Kidney (tissue), 13 donors: ENCODE measurements at regions not wholly inside any gene's neighbourhood (a gene's known extent, or its start where the extent isn't known, plus 50 kb on each side); places are given as distances from the start of the nearest gene placed in this dataset.

Experiments
- DNase-seq, 5 donors: peaks; one replicate each; pipeline ENCODE4 v3.0.0-alpha.2; 2013 to 2020
- FAIRE-seq: peaks from 2 replicates; lab custom pipeline; 2012; peaks lifted over from hg19 to GRCh38; lab: Jason Lieb, UNC
- H3K27ac ChIP-seq, 2 donors: one replicate each; pipeline ENCODE4 v1.7.0; 2013; ENCODE audit warnings: low read depth in 2 of 2, low read length in 2 of 2, inconsistent platforms in 1 of 2
- H3K27me3 ChIP-seq: one replicate; pipeline ENCODE4 v1.7.1; 2013; ENCODE audit warnings: low read length, inconsistent platforms; ENCODE audit not compliant: control insufficient read depth, insufficient read depth
- H3K36me3 ChIP-seq, 3 donors: one replicate each; pipeline versions ENCODE4 v1.7.0 to v1.7.1; 2013; ENCODE audit warnings: low read length in 3 of 3, control low read depth in 1 of 3, inconsistent platforms in 1 of 3; ENCODE audit not compliant: insufficient read depth in 3 of 3, control insufficient read depth in 2 of 3
- H3K4me1 ChIP-seq, 3 donors: one replicate each; pipeline versions ENCODE4 v1.7.0 to v1.7.1; 2013; ENCODE audit warnings: low read length in 3 of 3, inconsistent platforms in 1 of 3, low read depth in 1 of 3; ENCODE audit not compliant: control insufficient read depth in 2 of 3, insufficient read depth in 2 of 3
- H3K4me3 ChIP-seq, 3 donors: one replicate each; pipeline versions ENCODE4 v1.7.0 to v1.8.1; 2013; ENCODE audit warnings: low read length in 3 of 3, control low read depth in 1 of 3, inconsistent platforms in 1 of 3
- H3K9ac ChIP-seq, 3 donors: one replicate each; pipeline versions ENCODE4 v1.7.0 to v1.7.1; 2013; ENCODE audit warnings: low read length in 3 of 3, control low read depth in 1 of 3, inconsistent platforms in 1 of 3
- H3K9me3 ChIP-seq, 3 donors: one replicate each; pipeline versions ENCODE4 v1.7.0 to v1.7.1; 2013; ENCODE audit warnings: low read length in 3 of 3, control low read depth in 1 of 3, inconsistent platforms in 1 of 3; ENCODE audit not compliant: control insufficient read depth in 2 of 3, insufficient read depth in 1 of 3
- intact Hi-C: fragments of 100-400 bp; cut with DNase I; formaldehyde crosslinking; loops from one replicate; pipeline ENCODE4 v1.11.1; 2022
- TF ChIP-seq, protein P1 (sequence below): IDR thresholded peaks from 3 replicates; pipeline ENCODE4 v1.5.1; 2012; ENCODE audit warnings: mild to moderate bottlenecking, moderate library complexity, borderline replicate concordance; ENCODE audit not compliant: insufficient read depth; ENCODE audit errors: extremely low read depth
- donor health status: control.
- donor health status: control.
- donor health status: control.
- donor health status: control.
- donor health status: control.
- donor health status: DM: yes; HTN: yes; CAD: no.
- donor health status: Normal renal cell carcinoma (clear cell type).

DNA sequence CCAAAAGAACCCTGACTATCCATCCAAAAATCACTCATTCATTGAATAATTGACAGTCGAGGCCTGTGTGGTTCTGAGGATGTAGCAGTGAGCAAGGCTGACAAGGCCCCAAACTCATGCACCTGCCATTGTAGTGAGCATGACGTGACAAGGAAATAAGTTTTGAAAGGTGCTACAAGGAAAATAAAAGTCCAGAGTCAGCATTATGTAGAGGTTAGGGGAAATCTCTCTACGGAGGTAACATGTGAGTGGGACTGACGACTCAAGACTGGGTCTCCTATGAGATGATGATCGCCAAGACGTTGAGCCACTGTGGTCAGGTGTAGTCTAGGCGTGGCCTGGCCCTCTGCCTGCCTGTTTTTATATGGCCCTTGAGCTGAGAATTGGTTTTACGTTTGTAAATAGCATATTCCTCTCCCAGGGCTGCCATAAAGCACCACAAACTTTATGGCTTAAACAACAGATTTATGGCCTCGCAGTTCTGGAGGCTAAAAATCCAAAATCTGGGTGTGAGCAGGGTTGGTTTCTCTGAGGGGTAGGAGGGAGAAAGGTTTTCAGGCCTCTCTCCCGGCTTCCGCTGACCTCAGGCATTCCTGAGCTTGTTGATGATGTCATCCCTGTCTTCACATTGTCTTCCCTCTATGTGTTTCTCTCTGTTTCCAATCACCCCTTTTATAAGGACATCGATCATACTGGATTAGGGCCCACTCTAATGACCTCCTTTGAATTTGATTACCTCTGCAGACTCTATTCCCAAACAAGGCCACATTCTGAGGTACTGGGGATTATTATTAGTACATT is 206.4 kb upstream of the EGFLAM start:
- Histone ChIP-seq H3K9me3 (no peaks in the 10 kb centered on the region), H3K36me3 (no peaks in the 10 kb centered on the region), H3K27ac (no peak overlapping the region), H3K27me3 (no peaks in the 10 kb centered on the region), H3K4me1 (no peaks in the 10 kb centered on the region), H3K9ac (no peak overlapping the region), H3K4me3 (no peak overlapping the region)
- DNase-seq (peak in 1 of 5 donors; percentile 29), FAIRE-seq (no peak)
- TF ChIP-seq, protein P1, sequence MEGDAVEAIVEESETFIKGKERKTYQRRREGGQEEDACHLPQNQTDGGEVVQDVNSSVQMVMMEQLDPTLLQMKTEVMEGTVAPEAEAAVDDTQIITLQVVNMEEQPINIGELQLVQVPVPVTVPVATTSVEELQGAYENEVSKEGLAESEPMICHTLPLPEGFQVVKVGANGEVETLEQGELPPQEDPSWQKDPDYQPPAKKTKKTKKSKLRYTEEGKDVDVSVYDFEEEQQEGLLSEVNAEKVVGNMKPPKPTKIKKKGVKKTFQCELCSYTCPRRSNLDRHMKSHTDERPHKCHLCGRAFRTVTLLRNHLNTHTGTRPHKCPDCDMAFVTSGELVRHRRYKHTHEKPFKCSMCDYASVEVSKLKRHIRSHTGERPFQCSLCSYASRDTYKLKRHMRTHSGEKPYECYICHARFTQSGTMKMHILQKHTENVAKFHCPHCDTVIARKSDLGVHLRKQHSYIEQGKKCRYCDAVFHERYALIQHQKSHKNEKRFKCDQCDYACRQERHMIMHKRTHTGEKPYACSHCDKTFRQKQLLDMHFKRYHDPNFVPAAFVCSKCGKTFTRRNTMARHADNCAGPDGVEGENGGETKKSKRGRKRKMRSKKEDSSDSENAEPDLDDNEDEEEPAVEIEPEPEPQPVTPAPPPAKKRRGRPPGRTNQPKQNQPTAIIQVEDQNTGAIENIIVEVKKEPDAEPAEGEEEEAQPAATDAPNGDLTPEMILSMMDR: no peak
- intact Hi-C loops: no loop called here

DNA sequence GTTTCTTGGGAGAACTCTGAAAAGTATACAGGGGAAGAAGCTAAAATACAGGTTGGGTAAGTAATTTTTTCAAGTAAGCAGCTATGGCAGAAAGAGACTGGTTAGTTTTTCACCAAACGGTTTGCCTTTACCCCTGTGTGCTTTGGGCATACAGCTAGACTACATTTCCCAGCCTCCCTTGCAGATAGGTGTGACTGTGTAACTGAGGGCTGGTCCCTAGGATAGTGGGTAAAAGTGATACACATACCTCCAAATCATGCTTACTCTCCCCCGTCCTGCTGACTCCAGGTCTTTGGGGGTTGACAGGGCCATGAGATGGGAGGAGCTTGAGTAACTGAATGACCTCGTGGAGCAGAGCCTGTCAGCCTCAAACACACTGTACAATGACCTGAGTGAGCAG is 208.6 kb upstream of the GDNF start:
- Histone ChIP-seq H3K4me1 (no peaks in the 10 kb centered on the region), H3K27me3 (no peaks in the 10 kb centered on the region), H3K4me3 (no peak overlapping the region), H3K36me3 (no peaks in the 10 kb centered on the region), H3K9ac (no peak overlapping the region), H3K27ac (no peak overlapping the region), H3K9me3 (no peaks in the 10 kb centered on the region)
- FAIRE-seq (no peak), DNase-seq (no peak)
- TF ChIP-seq, protein P1: no peak
- intact Hi-C loops: no loop called here

DNA sequence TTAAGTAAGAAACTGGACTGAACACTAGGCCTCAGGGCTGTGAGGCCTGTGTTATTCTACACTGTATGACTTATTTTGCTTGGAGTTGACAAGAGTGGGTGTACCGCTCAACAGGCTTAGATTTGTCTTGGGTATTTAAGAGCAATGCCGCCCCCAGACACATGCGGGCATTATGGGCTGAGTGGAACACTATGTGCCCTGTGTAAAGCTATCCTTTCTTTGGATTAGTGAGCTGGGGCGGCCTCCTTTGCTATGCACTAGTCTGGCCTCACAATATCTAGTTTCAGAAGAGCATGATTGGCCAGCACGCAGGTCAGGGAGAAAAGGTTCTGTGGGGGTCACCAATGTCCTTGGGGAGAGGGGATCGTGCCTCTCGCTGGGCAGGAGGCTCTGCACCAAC is 206.3 kb upstream of the GDNF start:
- no peak for DNase-seq
- Histone ChIP-seq H3K4me1 (no peaks in the 10 kb centered on the region), H3K27ac (no peak overlapping the region), H3K9me3 (no peaks in the 10 kb centered on the region), H3K27me3 (no peaks in the 10 kb centered on the region), H3K9ac (no peak overlapping the region), H3K36me3 (no peaks in the 10 kb centered on the region), H3K4me3 (no peak overlapping the region)
- TF ChIP-seq, protein P1: no peak
- intact Hi-C loops: no loop called here
- FAIRE-seq: no peak
